ENCODE measurements at regions not wholly inside any gene's neighbourhood (a gene's known extent, or its start where the extent isn't known, plus 50 kb on each side); places are given as distances from the start of the nearest gene placed in this dataset.

GRCh38 chr18:24786027-24786426 lies 325.6 kb downstream of the HRH4 start:
- TF ChIP-seq ELF4 (CRISPR knock-in tag; IDR thresholded peaks at IDR 0.05; ENCODE audit: low read depth): no peak
- TF ChIP-seq, protein P1, sequence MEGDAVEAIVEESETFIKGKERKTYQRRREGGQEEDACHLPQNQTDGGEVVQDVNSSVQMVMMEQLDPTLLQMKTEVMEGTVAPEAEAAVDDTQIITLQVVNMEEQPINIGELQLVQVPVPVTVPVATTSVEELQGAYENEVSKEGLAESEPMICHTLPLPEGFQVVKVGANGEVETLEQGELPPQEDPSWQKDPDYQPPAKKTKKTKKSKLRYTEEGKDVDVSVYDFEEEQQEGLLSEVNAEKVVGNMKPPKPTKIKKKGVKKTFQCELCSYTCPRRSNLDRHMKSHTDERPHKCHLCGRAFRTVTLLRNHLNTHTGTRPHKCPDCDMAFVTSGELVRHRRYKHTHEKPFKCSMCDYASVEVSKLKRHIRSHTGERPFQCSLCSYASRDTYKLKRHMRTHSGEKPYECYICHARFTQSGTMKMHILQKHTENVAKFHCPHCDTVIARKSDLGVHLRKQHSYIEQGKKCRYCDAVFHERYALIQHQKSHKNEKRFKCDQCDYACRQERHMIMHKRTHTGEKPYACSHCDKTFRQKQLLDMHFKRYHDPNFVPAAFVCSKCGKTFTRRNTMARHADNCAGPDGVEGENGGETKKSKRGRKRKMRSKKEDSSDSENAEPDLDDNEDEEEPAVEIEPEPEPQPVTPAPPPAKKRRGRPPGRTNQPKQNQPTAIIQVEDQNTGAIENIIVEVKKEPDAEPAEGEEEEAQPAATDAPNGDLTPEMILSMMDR (IDR thresholded peaks at IDR 0.05): no peak
- no peak for TF ChIP-seq NR2C2 (CRISPR knock-in tag; IDR thresholded peaks at IDR 0.05)
- TF ChIP-seq SP1 (CRISPR knock-in tag; conservative IDR thresholded peaks at IDR 0.05): no peak
- no peak for TF ChIP-seq NR1H2 (CRISPR knock-in tag; IDR thresholded peaks at IDR 0.05)
- TF ChIP-seq ZNF416 (CRISPR knock-in tag; IDR thresholded peaks at IDR 0.05): no peak
- no peak for TF ChIP-seq NFE2L1 (CRISPR knock-in tag; IDR thresholded peaks at IDR 0.05)
- TF ChIP-seq ATF2 (CRISPR knock-in tag; IDR thresholded peaks at IDR 0.05; ENCODE audit: borderline replicate concordance, low read depth): no peak
- TF ChIP-seq FOXP1 (CRISPR knock-in tag; IDR thresholded peaks at IDR 0.05; ENCODE audit: borderline replicate concordance): no peak
- TF ChIP-seq, protein P2, sequence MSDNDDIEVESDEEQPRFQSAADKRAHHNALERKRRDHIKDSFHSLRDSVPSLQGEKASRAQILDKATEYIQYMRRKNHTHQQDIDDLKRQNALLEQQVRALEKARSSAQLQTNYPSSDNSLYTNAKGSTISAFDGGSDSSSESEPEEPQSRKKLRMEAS (CRISPR knock-in tag; IDR thresholded peaks at IDR 0.05): no peak
- TF ChIP-seq CBFB (CRISPR knock-in tag; IDR thresholded peaks at IDR 0.05; ENCODE audit: low read depth): no peak
- no peak for TF ChIP-seq ZNF263 (CRISPR knock-in tag; IDR thresholded peaks at IDR 0.05; ENCODE audit: low read depth)
- TF ChIP-seq ETV6 (CRISPR knock-in tag; IDR thresholded peaks at IDR 0.05): no peak

All from WTC11 (cell line).